ENCODE measurements at regions not wholly inside any gene's neighbourhood (a gene's known extent, or its start where the extent isn't known, plus 50 kb on each side); places are given as distances from the start of the nearest gene placed in this dataset.

GRCh38 chrY:15478348-15478963 lies 954.1 kb downstream of the NLGN4Y start:
- DNase-seq (ENCODE audit: extremely low read depth, low read depth), result no peak

- no peak for DNase-seq (ENCODE audit: extremely low read depth, low read depth)
Measured at GRCh38 chrY:15500536-15500935, 976.2 kb downstream of the NLGN4Y start.

GRCh38 chrY:15501181-15501580 lies 976.9 kb downstream of the NLGN4Y start:
- no peak for DNase-seq (ENCODE audit: extremely low read depth, low read depth)

- DNase-seq (ENCODE audit: extremely low read depth, low read depth), result no peak
Measured at GRCh38 chrY:15510288-15510687, 986.0 kb downstream of the NLGN4Y start.

GRCh38 chrY:15510984-15511650 lies 986.8 kb downstream of the NLGN4Y start:
- DNase-seq (ENCODE audit: extremely low read depth, low read depth), result no peak

GRCh38 chrY:15535131-15535530 lies 1010.8 kb downstream of the NLGN4Y start:
- DNase-seq (ENCODE audit: extremely low read depth, low read depth), result no peak

GRCh38 chrY:15535784-15536511 lies 1011.6 kb downstream of the NLGN4Y start:
- DNase-seq (ENCODE audit: extremely low read depth, low read depth), result no peak

- DNase-seq (ENCODE audit: extremely low read depth, low read depth), result no peak
Measured at GRCh38 chrY:15540516-15540915, 1016.2 kb downstream of the NLGN4Y start.

- no peak for DNase-seq (ENCODE audit: extremely low read depth, low read depth)
Measured at GRCh38 chrY:15546177-15546754, 1021.9 kb downstream of the NLGN4Y start.

GRCh38 chrY:15552074-15552473 lies 1027.7 kb downstream of the NLGN4Y start:
- no peak for DNase-seq (ENCODE audit: extremely low read depth, low read depth)

GRCh38 chrY:15554991-15555390 lies 1030.7 kb downstream of the NLGN4Y start:
- no peak for DNase-seq (ENCODE audit: extremely low read depth, low read depth)

- no peak for DNase-seq (ENCODE audit: extremely low read depth, low read depth)
Measured at GRCh38 chrY:15559169-15559568, 1034.8 kb downstream of the NLGN4Y start.

- DNase-seq (ENCODE audit: extremely low read depth, low read depth), result no peak
Measured at GRCh38 chrY:15560840-15561239, 1036.5 kb downstream of the NLGN4Y start.

GRCh38 chrY:15561501-15562289 lies 1037.4 kb downstream of the NLGN4Y start:
- DNase-seq (ENCODE audit: extremely low read depth, low read depth), result no peak

GRCh38 chrY:15577886-15578285 lies 1053.6 kb downstream of the NLGN4Y start:
- DNase-seq (ENCODE audit: extremely low read depth, low read depth), result no peak

- DNase-seq (ENCODE audit: extremely low read depth, low read depth), result no peak
Measured at GRCh38 chrY:15578761-15579160, 1054.4 kb downstream of the NLGN4Y start.

- no peak for DNase-seq (ENCODE audit: extremely low read depth, low read depth)
Measured at GRCh38 chrY:15579245-15579644, 1054.9 kb downstream of the NLGN4Y start.

GRCh38 chrY:15583111-15583510 lies 1058.8 kb downstream of the NLGN4Y start:
- DNase-seq (ENCODE audit: extremely low read depth, low read depth), result no peak

GRCh38 chrY:15592957-15593356 lies 1068.6 kb downstream of the NLGN4Y start:
- no peak for DNase-seq (ENCODE audit: extremely low read depth, low read depth)

- no peak for DNase-seq (ENCODE audit: extremely low read depth, low read depth)
Measured at GRCh38 chrY:15593476-15594160, 1069.3 kb downstream of the NLGN4Y start.

Data from NCI-H460 (cell line).